K562 (cell line): ENCODE measurements at regions not wholly inside any gene's neighbourhood (a gene's known extent, or its start where the extent isn't known, plus 50 kb on each side); places are given as distances from the start of the nearest gene placed in this dataset.

ENCODE experiments used
- ATAC-seq: fragments of 200-7000 bp; cut with Tn5 transposase; 3 replicates; pipeline ENCODE4 v1.9.1; 2020; ENCODE audit warnings: moderate library complexity
- BruUV-seq: library from RNA; stranded (reverse); fragments of 400-500 nt; replicated peaks from 2 replicates; lab custom pipeline; 2021; lab: Mats Ljungman, UMichigan
- CTCF ChIA-PET: fragments of 300-600 bp; formaldehyde crosslinking; extraction: SDS; loops from one replicate; lab custom pipeline; 2021; ENCODE audit warnings: low intra/inter-chr PET ratio; lab: Yijun Ruan, JAX
- POLR2A ChIA-PET: fragments of 300-600, 350-650 bp; sonication (Branson Sonifier 250); formaldehyde crosslinking; extraction: SDS; loops from one replicate; lab custom pipeline; 2021; ENCODE audit warnings: antibody characterized with exemption, inconsistent platforms; lab: Yijun Ruan, JAX
- DNase-seq, 4 experiments: peaks; one replicate each; pipeline versions ENCODE4 v3.0.0 to v3.0.0-alpha.2; 2011 to 2018; ENCODE audit warnings: low spot score in 3 of 4, mixed read lengths in 3 of 4; ENCODE audit errors: extremely low read depth in 1 of 4
- FAIRE-seq: peaks from 2 replicates; lab custom pipeline; 2011; peaks lifted over from hg19 to GRCh38; lab: Jason Lieb, UNC
- H2AFZ ChIP-seq: 2 replicates; pipeline ENCODE4 v1.6.0; 2011; ENCODE audit warnings: low read depth, low read length, control low read depth, inconsistent platforms
- H3K27ac ChIP-seq: fragments of 200-600 bp; 3 replicates; pipeline ENCODE4 v1.8.0; 2011; ENCODE audit warnings: low read depth, mild to moderate bottlenecking, control low read depth, inconsistent platforms, low read length, moderate library complexity, mixed read lengths; ENCODE audit errors: extremely low read depth
- H3K27me3 ChIP-seq, 2 experiments: fragments of 300-600 bp in 1 of 2; 2 replicates in 1 of 2; 3 replicates in 1 of 2; pipeline versions ENCODE4 v1.6.0 to v1.8.0; 2011; ENCODE audit warnings: inconsistent platforms in 2 of 2, low read length in 2 of 2, mild to moderate bottlenecking in 1 of 2, mixed read lengths in 1 of 2, moderate library complexity in 1 of 2; ENCODE audit not compliant: control insufficient read depth in 2 of 2, insufficient read depth in 2 of 2
- H3K36me3 ChIP-seq: fragments of 300-600 bp; 3 replicates; pipeline ENCODE4 v1.8.0; 2011; ENCODE audit warnings: mild to moderate bottlenecking, low read length, inconsistent platforms; ENCODE audit not compliant: control insufficient read depth, insufficient read depth
- H3K4me1 ChIP-seq, 2 experiments: fragments of 200-600 bp in 1 of 2; replicated peaks in 1 of 2; 2 replicates in 1 of 2; 3 replicates in 1 of 2; pipeline versions ENCODE4 v1.5.1 to v1.8.0; 2011; ENCODE audit warnings: inconsistent platforms in 2 of 2, low read length in 2 of 2, mild to moderate bottlenecking in 1 of 2, mixed read lengths in 1 of 2, moderate library complexity in 1 of 2; ENCODE audit not compliant: control insufficient read depth in 2 of 2, insufficient read depth in 2 of 2
- H3K4me2 ChIP-seq: 2 replicates; pipeline ENCODE4 v1.6.1; 2011; ENCODE audit warnings: low read length, control low read depth, inconsistent platforms, mixed read lengths; ENCODE audit not compliant: insufficient read depth
- H3K4me3 ChIP-seq: fragments of 200-600 bp; sonication (generic), shearing (Covaris generic); 2 replicates; pipeline ENCODE4 v1.5.1; 2016; ENCODE audit warnings: control low read depth, inconsistent platforms
- H3K79me2 ChIP-seq: fragments of 200-600 bp; 3 replicates; pipeline ENCODE4 v1.8.0; 2011; ENCODE audit warnings: low read length, inconsistent platforms; ENCODE audit not compliant: control insufficient read depth, insufficient read depth
- H3K9ac ChIP-seq, 2 experiments: 2 replicates each; pipeline versions ENCODE4 v1.6.0 to v1.6.1; 2011; ENCODE audit warnings: low read depth in 2 of 2, low read length in 2 of 2, control low read depth in 1 of 2, inconsistent platforms in 1 of 2, mild to moderate bottlenecking in 1 of 2, mixed read lengths in 1 of 2; ENCODE audit not compliant: insufficient read depth in 1 of 2
- H3K9me1 ChIP-seq: one replicate; pipeline ENCODE4 v1.6.0; 2011; ENCODE audit warnings: inconsistent platforms, mild to moderate bottlenecking, low read length, moderate library complexity; ENCODE audit not compliant: control insufficient read depth, insufficient read depth
- H3K9me3 ChIP-seq: replicated peaks from 2 replicates; pipeline ENCODE4 v1.5.1; 2011; ENCODE audit warnings: low read depth, low read length, inconsistent platforms; ENCODE audit not compliant: control insufficient read depth, insufficient read depth
- H4K20me1 ChIP-seq: replicated peaks from 2 replicates; pipeline ENCODE4 v1.6.1; 2011; ENCODE audit warnings: low read length, inconsistent platforms, mixed read lengths; ENCODE audit not compliant: control insufficient read depth, insufficient read depth
- EHMT2 ChIP-seq: fragments of 450-650 bp; IDR thresholded peaks from 2 replicates; pipeline ENCODE4 v1.6.1; 2018; ENCODE audit warnings: antibody characterized with exemption
- HIVEP1 ChIP-seq: fragments of 250-450 bp; sonication (Bioruptor Pico); IDR thresholded peaks from 2 replicates; pipeline ENCODE4 v1.4.0; 2020; ENCODE audit warnings: mild to moderate bottlenecking
- HMGN3 ChIP-seq: IDR thresholded peaks from 2 replicates; pipeline ENCODE4 v1.6.1; 2011; ENCODE audit warnings: borderline replicate concordance, low read depth, mild to moderate bottlenecking, mixed read lengths, low read length; ENCODE audit not compliant: insufficient read length; ENCODE audit errors: extremely low read depth
- KDM2B ChIP-seq: fragments of 250-450 bp; sonication (Bioruptor Pico); IDR thresholded peaks from 2 replicates; pipeline ENCODE4 v1.8.0; 2021; ENCODE audit warnings: mild to moderate bottlenecking, moderate library complexity
- MAFF ChIP-seq: IDR thresholded peaks from 2 replicates; pipeline ENCODE4 v1.6.1; 2012; ENCODE audit warnings: low read length, improper control_type of control experiment
- MAFG ChIP-seq: fragments of 450-650 bp; conservative IDR thresholded peaks from 2 replicates; pipeline ENCODE4 v1.6.1; 2016; ENCODE audit warnings: missing genetic modification characterization, missing compliant biosample characterization
- MAFK ChIP-seq: IDR thresholded peaks from 2 replicates; pipeline ENCODE4 v1.6.1; 2011; ENCODE audit warnings: low read length, improper control_type of control experiment
- MXI1 ChIP-seq: IDR thresholded peaks from 2 replicates; pipeline ENCODE4 v1.6.1; 2011; ENCODE audit warnings: low read depth, mild to moderate bottlenecking, improper control_type of control experiment, low read length
- NKRF ChIP-seq: fragments of 450-650 bp; IDR thresholded peaks from 2 replicates; pipeline ENCODE4 v1.6.1; 2016; ENCODE audit warnings: borderline replicate concordance
- NR4A1 ChIP-seq, 2 experiments: fragments of 250-450 bp in 1 of 2; fragments of 450-650 bp in 1 of 2; sonication (Bioruptor Pico) in 1 of 2; IDR thresholded peaks; 2 replicates each; pipeline versions ENCODE4 v1.4.0 to v1.6.1; 2016 to 2020; ENCODE audit warnings: mild to moderate bottlenecking in 2 of 2, missing compliant biosample characterization in 1 of 2, missing genetic modification characterization in 1 of 2, moderate library complexity in 1 of 2
- PPARD ChIP-seq: fragments of 250-450 bp; sonication (Bioruptor Pico); IDR thresholded peaks from 2 replicates; pipeline ENCODE4 v1.8.0; 2022; ENCODE audit warnings: inconsistent platforms, mild to moderate bottlenecking, moderate library complexity
- SMARCA5 ChIP-seq: fragments of 450-650 bp; IDR thresholded peaks from 2 replicates; pipeline ENCODE4 v1.6.1; 2016
- TGIF2 ChIP-seq: sonication (generic); formaldehyde crosslinking; IDR thresholded peaks from 2 replicates; pipeline ENCODE4 v1.8.1; 2022; ENCODE audit warnings: mild to moderate bottlenecking, missing genetic modification reagents, moderate library complexity
- TSC22D4 ChIP-seq: fragments of 450-650 bp; IDR thresholded peaks from 2 replicates; pipeline ENCODE4 v1.6.1; 2016; ENCODE audit warnings: missing genetic modification characterization, missing biosample characterization, control low read depth
- ZBTB8A ChIP-seq: fragments of 450-650 bp; IDR thresholded peaks from 2 replicates; pipeline ENCODE4 v1.6.1; 2018; ENCODE audit warnings: mild to moderate bottlenecking, moderate library complexity; ENCODE audit not compliant: partially characterized antibody
- ZNF274 ChIP-seq: IDR thresholded peaks from 2 replicates; pipeline ENCODE4 v1.6.1; 2011; ENCODE audit warnings: low read depth, mild to moderate bottlenecking, low read length, moderate library complexity, borderline replicate concordance
- ZNF277 ChIP-seq: fragments of 250-450 bp; sonication (Bioruptor Pico); IDR thresholded peaks from 2 replicates; pipeline ENCODE4 v1.8.0; 2022; ENCODE audit warnings: inconsistent platforms, mild to moderate bottlenecking, moderate library complexity, borderline replicate concordance
- ZNF316 ChIP-seq: fragments of 450-650 bp; IDR thresholded peaks from 2 replicates; pipeline ENCODE4 v1.6.1; 2016
- ZNF347 ChIP-seq: fragments of 450-650 bp; formaldehyde crosslinking; IDR thresholded peaks from 2 replicates; pipeline ENCODE4 v1.4.0; 2020; ENCODE audit warnings: low read depth, mild to moderate bottlenecking, moderate library complexity
- ZNF57 ChIP-seq: fragments of 450-650 bp; formaldehyde crosslinking; IDR thresholded peaks from 2 replicates; pipeline ENCODE4 v1.4.0; 2020; ENCODE audit warnings: mild to moderate bottlenecking, moderate library complexity
- ZNF655 ChIP-seq: fragments of 250-450 bp; sonication (Bioruptor Pico); IDR thresholded peaks from 2 replicates; pipeline ENCODE4 v1.5.0; 2021
- WGBS: fragments of 100-300 bp; shearing (Covaris generic); methylation state at CpG from one replicate; pipeline ENCODE4 v1.1.6; 2016; ENCODE audit warnings: low coverage, mixed read lengths; ENCODE audit not compliant: insufficient coverage; ENCODE audit errors: missing lambda C conversion rate; 5-methylcytosine and 5-hydroxymethylcytosine counted together
- in situ Hi-C: fragments of 300-500 bp; cut with MboI; formaldehyde crosslinking; loops from 4 replicates; pipeline ENCODE4 v1.15.0; 2018; ENCODE audit warnings: inconsistent platforms, mixed read lengths
- intact Hi-C: fragments of 100-400 bp; cut with micrococcal nuclease; formaldehyde crosslinking; loops from 2 replicates; pipeline ENCODE4 v1.14.2; 2022

GRCh38 chr9:11144746-11145145, 531.9 kb upstream of the PTPRD start:
- in situ Hi-C loops, result no loop called here
- H4K20me1 ChIP-seq, result no peaks in the 10 kb centered on the region
- H3K79me2 ChIP-seq, result no peaks in the 10 kb centered on the region
- no peak overlapping the region for H3K4me2 ChIP-seq
- POLR2A ChIA-PET, result no interaction called here
- BruUV-seq, result no TSS peak
- FAIRE-seq (no peak), ATAC-seq (no peak), DNase-seq (no peak)
- no peaks in the 10 kb centered on the region for H3K4me1 ChIP-seq
- H3K9ac ChIP-seq, result no peak overlapping the region
- no peaks in the 10 kb centered on the region for H3K27me3 ChIP-seq
- TF ChIP-seq ZNF57 (CRISPR knock-in tag), result no peak
- TF ChIP-seq NR4A1 (CRISPR knock-in tag; IDR thresholded peaks at IDR 0.05), result no peak
- no peak for TF ChIP-seq NR4A1 (tag; IDR thresholded peaks at IDR 0.05)
- no peak for TF ChIP-seq HMGN3
- peak; percentile 27; the same call in 1 of the 2 replicates for TF ChIP-seq MAFG
- no peak for TF ChIP-seq ZNF277 (CRISPR knock-in tag)
- TF ChIP-seq KDM2B, result no peak
- no peak for TF ChIP-seq ZNF655 (CRISPR knock-in tag)
- no peak for TF ChIP-seq PPARD (CRISPR knock-in tag)
- TF ChIP-seq HIVEP1 (CRISPR knock-in tag), result no peak
- no peak for TF ChIP-seq TGIF2 (CRISPR knock-in tag)
- no peak for TF ChIP-seq EHMT2
- TF ChIP-seq MAFK, result peak; percentile 42
- peak; percentile 53; the same call in 1 of the 2 replicates for TF ChIP-seq ZNF316
- no peak for TF ChIP-seq TSC22D4
- TF ChIP-seq SMARCA5, result no peak
- TF ChIP-seq ZNF347, result no peak
- TF ChIP-seq ZNF274, result no peak
- peak; percentile 42 for TF ChIP-seq MAFF
- no peak for TF ChIP-seq ZBTB8A
- no peak for TF ChIP-seq MXI1
- TF ChIP-seq NKRF, result no peak
- TF ChIP-seq, all 486 proteins: peak for 4
- Histone ChIP-seq H2AFZ (no peak overlapping the region), H3K27ac (no peak overlapping the region), H3K4me3 (no peak overlapping the region), H3K9me3 (no peaks in the 10 kb centered on the region), H3K36me3 (no peaks in the 10 kb centered on the region), H3K9me1 (no peaks in the 10 kb centered on the region)
- WGBS, result 0% methylated on average over 2 of the region's 2 CpGs
- CTCF ChIA-PET, result no interaction called here
- intact Hi-C loops, result no loop called here
